ENCODE measurements at regions not wholly inside any gene's neighbourhood (a gene's known extent, or its start where the extent isn't known, plus 50 kb on each side); places are given as distances from the start of the nearest gene placed in this dataset.

- no peak for TF ChIP-seq CTCF (IDR thresholded peaks at IDR 0.05)
- no peak for TF ChIP-seq EP300 (IDR thresholded peaks at IDR 0.05)
- no peak for TF ChIP-seq POLR2A (IDR thresholded peaks at IDR 0.05; ENCODE audit: low read length)
- TF ChIP-seq POLR2AphosphoS2 (conservative IDR thresholded peaks at IDR 0.05; ENCODE audit: low read length) = no peak
- TF ChIP-seq HMGXB4 (CRISPR knock-in tag; IDR thresholded peaks at IDR 0.05; ENCODE audit: borderline replicate concordance) = no peak
- no peak for TF ChIP-seq RCOR1 (IDR thresholded peaks at IDR 0.05; ENCODE audit: low read depth, low read length)
- TF ChIP-seq BCL3 (IDR thresholded peaks at IDR 0.05) = no peak
- no peak for TF ChIP-seq RAD21 (conservative IDR thresholded peaks at IDR 0.05 in 1 of 2, IDR thresholded peaks at IDR 0.05 in 1 of 2)
- TF ChIP-seq ESRRA (IDR thresholded peaks at IDR 0.05; ENCODE audit: borderline replicate concordance, low read length) = no peak
- TF ChIP-seq CHD2 (IDR thresholded peaks at IDR 0.05; ENCODE audit: low read length, partially characterized antibody) = no peak
- no peak for TF ChIP-seq TP53 (CRISPR knock-in tag; IDR thresholded peaks at IDR 0.05)
Measured at GRCh38 chr4:33453916-33454315, 2733.7 kb downstream of the PCDH7 start.
